Stimulated activated naive CD4-positive, alpha-beta T cell treated with Interleukin-2 at 50 U/mL for 16 hours (primary cell): ENCODE measurements at regions not wholly inside any gene's neighbourhood (a gene's known extent, or its start where the extent isn't known, plus 50 kb on each side); places are given as distances from the start of the nearest gene placed in this dataset.

Source experiments
- DNase-seq: peaks from one replicate; lab custom pipeline; 2025; lab: John Stamatoyannopoulos, UW

DNA sequence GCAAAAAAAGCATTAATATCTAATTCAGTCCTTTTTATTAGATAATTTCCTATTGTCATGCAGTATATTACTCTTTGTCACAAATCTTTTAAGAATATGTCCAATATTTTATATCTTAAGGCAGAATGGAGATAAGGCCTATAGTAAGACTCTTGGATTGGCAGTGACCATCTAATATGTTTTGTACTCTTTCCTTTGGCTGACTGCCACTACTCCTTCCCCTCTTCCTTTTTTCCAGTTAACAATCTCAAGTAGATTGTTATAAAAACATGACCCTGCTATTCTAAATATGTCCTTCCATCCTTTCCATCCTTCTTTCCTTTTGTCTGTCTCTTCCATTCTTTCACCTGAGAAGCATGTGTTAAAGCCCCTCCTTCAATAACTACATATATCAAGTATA, 92.8 kb upstream of the TMEM168 start:
- DNase-seq = no peak

DNA sequence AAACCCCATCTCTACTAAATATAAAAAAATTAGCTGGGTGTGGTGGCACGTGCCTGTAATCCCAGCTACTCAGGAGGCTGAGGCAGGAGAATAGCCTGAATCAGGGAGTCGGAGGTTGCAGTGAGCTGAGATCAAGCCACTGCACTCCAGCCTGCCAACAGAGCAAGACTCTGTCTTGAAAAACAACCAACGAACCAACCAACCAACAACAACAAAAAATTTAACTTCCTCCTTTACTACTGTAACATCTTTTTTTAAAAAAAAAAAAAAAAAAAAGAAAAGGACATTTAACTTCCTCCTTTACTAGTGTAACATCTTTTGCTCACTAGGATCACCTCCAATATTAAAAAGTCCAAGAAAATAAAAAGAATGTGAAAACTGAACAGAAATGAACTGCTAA, 92.3 kb upstream of the TMEM168 start:
- no peak for DNase-seq

DNA sequence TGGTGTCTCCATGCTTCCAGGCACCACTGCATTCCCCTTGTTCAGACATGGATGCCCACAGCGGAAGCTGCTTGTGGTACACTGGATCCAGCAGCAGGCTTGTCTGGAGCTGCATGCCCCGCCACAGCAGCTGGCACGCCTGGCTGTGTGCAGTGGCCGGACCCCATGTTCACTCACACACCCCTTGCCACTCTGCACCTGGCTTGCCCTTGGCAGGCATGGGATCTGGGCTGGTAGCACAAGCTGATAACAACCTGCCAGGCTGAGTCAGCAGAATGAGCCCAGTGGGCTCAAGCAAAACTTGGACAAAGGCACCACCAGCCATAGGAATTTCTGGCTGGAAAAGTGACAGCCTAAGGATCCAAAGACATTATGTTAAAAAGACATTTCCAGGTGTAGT, 91.8 kb upstream of the TMEM168 start:
- DNase-seq = no peak

DNA sequence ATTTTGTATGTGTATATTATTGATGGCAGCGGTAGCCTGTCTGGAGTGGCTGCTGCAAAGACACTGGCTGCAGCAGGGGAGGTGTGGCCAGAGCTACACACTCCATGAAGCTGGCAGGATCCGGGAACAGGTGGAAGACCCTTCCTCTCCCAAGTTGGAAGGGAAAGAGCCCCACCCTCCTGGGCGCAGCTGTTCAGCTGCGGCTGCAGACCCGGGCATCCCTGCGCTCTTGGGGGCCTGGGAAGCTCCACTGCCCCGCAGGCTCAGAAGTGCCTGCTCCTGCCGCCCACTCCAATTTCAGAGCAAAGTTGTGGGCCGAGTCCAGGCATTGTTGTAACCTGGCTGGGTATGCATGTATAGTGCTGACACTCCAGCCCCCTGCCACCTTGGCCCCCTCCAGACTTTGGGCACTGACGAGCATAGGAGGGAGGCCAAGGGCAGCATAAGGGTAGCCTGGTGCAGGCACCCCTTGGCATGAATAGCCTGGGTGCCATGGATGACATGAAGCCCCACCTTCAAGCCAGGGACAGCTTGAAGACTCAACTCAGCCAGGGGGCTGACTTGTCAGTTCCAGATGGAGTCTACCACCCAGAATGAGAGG, 90.7 kb upstream of the TMEM168 start:
- DNase-seq = no peak

DNA sequence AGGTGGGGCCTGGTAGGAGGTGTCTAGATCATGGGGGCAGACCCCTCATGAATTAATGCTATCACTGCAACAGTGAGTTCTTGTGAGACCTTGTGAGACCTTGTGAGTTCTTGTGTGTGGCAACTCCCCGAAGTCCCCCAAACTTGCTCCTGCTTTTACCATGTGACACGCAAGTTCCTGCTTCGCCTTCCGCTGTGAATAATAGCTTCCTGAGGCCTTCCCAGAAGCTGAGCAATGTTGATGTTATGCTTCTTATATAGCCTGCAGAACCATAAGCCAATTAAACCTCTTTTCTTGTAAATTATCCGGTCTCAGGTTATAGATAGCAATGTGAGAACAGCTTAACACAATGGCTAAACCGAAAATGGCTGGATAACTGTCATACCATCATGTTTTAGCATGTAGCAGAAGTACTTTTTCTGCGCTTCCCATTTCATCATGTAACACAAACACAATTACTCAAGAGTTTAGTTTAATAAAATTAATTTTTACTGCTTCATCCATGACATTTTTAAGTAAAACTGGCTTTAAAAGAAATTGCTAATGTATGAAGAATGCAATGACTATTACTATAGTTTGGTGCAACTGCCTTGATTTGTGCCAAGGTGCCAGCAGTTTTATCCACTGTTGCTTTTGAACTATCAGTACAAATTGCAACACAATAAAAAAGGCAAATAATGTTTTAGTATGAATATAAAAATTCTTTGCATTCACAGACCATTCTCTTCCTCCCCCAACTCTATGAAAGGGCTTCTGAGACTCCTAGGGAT, 87.7 kb upstream of the TMEM168 start:
- DNase-seq = no peak

DNA sequence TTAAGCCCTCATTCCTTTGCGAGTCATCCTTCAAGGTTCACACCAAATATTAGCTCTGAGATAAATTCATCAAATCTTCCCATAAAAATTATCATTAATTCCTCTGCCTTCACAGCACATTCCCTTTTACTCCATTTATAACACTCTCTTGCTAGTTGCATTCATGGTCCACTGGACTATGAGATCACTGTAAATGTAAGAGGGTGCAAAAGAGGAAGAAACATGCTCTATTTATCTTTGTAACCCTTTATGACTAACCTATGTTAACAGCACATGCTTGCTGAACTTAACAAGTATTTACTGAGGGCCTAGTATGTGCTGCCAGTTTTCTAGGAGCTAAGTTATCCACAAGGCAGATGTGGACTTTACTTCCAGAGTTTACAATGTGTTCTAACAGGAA, 86.7 kb upstream of the TMEM168 start:
- no peak for DNase-seq

DNA sequence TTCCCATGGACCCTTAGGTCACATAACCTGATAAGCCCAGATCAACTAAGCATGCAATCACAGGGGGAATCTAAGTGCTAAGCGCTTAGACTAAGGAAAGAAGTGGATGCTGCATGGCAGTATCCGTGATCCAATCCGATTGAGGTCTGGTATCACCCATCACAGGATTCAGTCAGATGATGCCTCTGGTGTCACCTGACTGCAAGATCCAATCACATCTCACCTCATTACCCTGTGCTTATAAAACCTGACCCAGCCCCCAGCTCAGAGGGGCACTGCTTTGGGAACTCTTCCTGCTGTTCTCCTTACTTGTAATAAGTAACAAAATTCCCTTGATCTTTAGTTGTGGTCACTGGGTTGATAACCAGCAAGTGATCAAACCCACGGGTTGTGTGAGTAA, 84.7 kb upstream of the TMEM168 start:
- no peak for DNase-seq

DNA sequence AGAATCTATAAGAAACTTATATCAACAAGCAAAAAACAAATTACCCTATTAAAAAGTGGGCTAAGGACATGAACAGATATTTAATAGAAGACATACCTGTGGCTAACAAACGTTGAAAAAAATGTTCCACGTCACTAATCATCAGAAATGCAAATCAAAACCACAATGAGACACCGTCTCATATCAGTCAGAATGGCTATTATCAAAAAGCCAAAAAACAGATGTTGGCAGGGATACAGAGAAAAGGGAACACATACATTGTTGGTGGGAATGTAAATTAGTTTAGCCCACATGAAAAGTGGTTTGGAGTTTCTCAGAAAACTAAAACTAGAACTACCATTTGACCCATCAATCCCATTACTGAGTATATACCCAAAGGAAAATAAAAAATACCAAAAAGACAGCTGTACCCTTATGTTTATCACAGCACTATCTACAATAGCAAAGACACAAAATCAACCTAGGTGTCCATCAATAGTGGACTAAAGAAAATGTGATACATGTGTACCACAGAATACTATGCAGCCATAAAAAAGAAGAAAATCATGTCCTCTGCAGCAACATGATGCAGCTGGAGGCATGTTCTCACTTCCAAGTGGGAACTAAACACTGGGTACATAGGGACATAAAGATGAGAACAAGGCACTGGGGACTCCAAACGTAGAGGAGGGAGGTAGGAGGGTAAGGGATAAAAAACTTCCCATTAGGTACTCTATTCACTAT, 83.8 kb upstream of the TMEM168 start:
- DNase-seq = no peak

DNA sequence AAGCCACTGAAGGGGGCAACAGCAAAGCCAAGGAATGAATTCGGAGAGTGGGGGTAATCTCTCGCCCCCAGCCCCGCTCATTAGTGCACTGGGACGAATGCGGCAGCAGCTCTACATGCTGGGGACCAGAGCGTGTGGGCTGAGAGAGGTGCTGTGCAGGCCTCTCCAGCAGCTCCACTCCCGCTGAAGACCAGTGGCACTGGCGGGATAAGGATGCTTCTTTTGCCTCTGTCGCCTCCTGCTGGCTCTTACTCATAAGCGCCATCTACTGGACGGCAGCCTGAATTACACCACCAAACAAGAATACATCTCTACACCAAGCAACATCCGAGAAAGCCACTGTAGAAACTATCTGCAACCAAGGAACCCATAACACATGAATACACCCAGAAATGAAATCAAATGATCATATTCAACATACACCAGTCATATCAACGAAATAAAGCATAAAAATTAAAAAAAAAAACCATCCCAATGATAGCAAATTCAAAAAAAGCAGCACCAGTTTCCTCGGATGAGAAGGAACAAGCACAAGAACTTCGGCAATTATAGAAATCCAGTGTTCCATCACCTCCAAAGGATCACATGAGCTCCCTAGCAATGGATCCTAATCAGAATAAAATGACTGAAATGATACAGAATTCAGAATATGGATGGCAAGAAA, 79.0 kb upstream of the TMEM168 start:
- peak; percentile 31 for DNase-seq

DNA sequence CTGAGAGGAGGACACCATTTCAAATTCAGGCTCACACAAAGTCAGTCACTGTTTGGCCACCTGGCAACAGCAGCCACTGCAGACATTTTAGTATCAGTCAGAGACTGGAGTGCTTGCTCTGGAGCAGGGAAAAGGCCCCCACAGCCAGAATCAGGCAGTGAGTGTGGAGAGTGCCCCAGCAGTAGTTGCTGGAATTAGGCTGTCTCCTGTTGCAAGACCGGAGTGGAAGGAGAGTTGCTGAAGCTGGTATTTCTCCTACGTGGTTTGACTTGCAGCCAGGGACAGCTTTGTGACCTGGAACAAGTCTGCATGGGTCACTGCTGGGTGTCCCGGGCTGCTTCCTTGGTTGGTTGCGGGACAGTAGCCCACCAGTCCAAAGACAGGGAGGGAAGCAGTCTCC, 78.4 kb upstream of the TMEM168 start:
- DNase-seq = no peak

DNA sequence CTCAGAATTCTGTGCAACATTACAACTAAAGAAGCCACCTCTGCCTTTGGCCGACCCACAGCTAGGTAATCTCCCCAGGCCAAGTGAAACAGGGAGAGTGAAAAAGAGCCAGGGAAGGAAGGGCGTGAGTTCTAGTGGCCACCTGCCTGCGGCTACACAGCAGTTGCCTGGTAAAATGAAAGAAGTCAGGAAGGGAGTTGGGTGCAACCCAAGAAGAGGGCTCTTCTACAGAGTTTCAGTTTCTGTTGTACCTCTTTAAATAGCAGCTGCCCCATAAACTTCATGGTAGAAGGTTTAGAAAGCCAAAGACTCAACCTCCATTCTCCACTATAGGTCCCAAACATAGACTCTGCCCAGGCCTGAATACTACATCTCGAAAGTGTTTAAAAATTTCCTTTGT, 76.2 kb upstream of the TMEM168 start:
- no peak for DNase-seq

DNA sequence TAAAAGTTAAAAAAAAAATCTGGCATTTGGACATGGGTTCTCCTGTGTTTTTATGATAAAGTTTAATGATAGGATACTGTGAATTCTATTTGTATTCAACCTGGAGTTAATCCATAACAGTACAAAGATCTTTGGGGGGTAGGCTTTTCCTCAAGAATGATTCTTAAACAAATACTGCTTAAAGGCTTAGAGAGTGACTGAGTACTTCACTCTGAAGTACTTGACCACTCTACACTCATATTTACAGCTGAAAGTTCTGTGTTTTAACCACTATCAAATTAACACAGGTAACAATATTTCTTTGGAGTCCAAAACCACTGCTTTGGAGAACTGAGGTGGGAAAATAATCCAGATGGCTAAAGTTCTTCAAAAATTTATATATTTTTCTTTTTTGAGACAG, 74.2 kb upstream of the TMEM168 start:
- DNase-seq = no peak

DNA sequence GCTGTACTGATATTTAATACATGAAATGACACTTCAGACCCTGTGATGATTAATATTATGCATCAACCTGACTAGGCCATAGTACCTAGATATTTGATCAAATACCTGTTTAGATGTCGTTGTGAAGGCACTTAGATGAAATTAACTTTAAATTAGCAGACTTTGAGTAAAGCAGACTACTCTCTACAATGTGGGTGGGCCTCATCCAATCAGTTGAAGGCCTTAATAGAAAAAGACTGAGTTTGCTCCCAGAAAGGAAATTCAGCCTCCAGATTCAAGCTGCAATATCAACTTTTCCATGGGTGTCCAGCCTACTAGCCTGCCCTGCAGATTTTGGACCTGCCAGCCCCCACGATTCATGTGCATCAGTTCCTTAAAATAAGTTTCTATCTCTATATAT, 68.6 kb upstream of the TMEM168 start:
- no peak for DNase-seq

DNA sequence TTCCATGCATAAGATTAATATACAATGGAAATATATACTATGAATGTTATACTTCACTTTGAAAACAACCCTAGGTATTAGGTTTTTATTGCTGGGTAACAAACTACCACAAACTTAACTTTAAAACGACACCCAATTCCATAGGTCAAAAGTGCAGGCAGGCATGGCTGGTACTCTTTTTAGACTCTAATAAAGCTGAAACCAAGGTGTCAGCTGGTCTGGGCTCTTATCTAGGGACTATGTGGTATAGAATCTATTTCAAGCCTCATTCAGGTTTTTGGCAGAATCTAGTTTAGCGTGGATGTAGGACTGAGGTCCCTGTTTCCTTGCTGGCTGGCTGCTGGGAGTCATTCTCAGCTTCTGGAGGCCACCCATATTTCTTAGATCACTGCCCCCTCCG, 65.0 kb upstream of the TMEM168 start:
- DNase-seq = no peak

DNA sequence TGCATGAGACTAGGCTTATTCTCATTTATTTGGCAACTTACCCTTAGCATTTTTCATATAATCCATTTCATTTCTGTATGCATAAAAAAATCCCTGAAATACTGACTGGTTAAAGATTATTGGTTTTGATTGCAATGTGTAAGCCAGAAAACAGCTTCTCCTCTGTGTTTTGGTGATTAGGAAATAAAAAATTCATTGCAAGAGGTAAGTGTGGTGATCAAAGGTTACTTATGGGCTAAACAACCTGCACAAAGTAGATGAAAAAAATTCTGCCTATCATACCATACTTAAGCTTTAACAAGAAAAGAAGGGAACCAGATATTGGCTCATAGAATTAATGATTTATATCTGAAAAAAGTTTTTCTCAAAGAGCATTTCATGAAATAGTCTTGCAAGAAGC, 64.0 kb upstream of the TMEM168 start:
- no peak for DNase-seq

DNA sequence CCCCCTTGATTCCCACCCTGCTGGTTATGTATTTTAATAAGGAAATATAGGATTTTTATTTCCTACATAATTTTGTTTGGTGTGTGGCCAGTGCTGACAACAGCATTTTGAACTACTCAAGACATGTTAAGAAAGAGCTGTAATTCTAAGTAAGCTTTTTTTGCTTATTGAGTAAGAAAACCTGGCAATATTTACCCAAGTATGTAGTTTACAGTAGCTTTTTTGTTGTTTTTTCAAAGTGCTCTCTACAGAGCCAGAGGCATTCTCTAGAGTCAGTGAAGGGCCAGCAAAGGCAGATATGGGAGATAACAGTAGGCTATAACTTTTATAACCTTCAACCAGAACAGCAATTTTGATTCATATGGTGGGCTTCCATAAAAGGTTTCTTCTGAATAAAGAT, 63.2 kb upstream of the TMEM168 start:
- DNase-seq = no peak

DNA sequence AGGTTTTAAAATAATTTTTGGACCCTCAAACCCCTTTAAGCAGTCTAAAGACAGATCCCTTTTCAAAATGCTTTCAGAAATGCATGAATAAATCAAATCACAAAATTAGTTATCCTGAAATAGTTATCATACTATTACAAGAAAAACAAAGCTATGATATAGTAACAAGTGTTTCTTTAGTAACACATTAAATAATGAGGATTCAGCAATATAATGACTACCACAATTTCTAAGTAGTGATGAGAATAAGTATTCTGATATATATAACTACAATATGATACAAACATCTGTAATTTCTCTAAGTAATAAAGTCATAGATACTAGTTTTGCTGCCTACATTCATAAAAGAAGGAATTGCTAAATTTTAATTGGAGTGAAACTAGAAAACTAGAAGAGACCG, 53.0 kb upstream of the TMEM168 start:
- DNase-seq = no peak
